Neutrophil (primary cell): ENCODE measurements at regions not wholly inside any gene's neighbourhood (a gene's known extent, or its start where the extent isn't known, plus 50 kb on each side); places are given as distances from the start of the nearest gene placed in this dataset.

Experiments used
- H3K27ac ChIP-seq: fragments of 200-600 bp; sonication (generic); 2 replicates; pipeline ENCODE4 v1.5.1; 2016; ENCODE audit warnings: mild to moderate bottlenecking, moderate library complexity
- H3K27me3 ChIP-seq: fragments of 200-600 bp; sonication (generic); 2 replicates; pipeline ENCODE4 v1.6.0; 2016; ENCODE audit warnings: mild to moderate bottlenecking
- H3K36me3 ChIP-seq: fragments of 200-600 bp; sonication (generic); 2 replicates; pipeline ENCODE4 v1.5.1; 2017
- H3K4me1 ChIP-seq, 2 experiments: fragments of 200-600 bp in 1 of 2; sonication (generic) in 1 of 2; 1 replicate in 1 of 2; 2 replicates in 1 of 2; pipeline versions ENCODE4 v1.5.1 to v1.6.1; 2013 to 2016; ENCODE audit warnings: low read depth in 1 of 2, low read length in 1 of 2, mild to moderate bottlenecking in 1 of 2, moderate library complexity in 1 of 2; ENCODE audit not compliant: control insufficient read depth in 1 of 2, insufficient read depth in 1 of 2
- H3K4me3 ChIP-seq, 2 experiments: fragments of 200-600 bp in 1 of 2; sonication (generic) in 1 of 2; 1 replicate in 1 of 2; 2 replicates in 1 of 2; pipeline ENCODE4 v1.5.1; 2013 to 2016; ENCODE audit warnings: low read depth in 1 of 2, low read length in 1 of 2, mild to moderate bottlenecking in 1 of 2, moderate library complexity in 1 of 2
- H3K9me3 ChIP-seq: fragments of 200-600 bp; sonication (generic); 2 replicates; pipeline ENCODE4 v1.5.1; 2016
- TF ChIP-seq, protein P1 (sequence below): fragments of 200-600 bp; sonication (generic); IDR thresholded peaks from 2 replicates; pipeline ENCODE4 v1.5.1; 2016; ENCODE audit warnings: antibody characterized with exemption

DNA sequence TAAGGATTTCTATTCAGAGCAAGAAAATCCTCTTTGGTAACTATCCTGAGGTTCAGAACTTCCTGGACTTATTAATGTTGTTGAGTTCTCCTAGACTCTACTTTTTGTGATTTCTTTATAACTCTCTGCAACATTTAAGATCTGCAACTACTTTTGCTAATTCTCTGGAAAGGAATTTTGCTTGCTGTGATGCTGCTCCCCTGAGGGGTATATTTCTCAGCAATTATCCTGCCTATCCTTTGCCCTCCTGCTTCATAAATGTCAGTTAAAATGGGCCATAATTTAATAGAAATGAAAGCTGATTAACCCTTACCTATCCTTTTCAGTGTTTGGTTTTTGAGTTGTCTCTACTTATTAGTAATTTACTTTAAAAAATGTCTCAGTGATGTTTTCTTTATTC, 377.3 kb upstream of the LRRC3B start:
- Histone ChIP-seq H3K4me3 (no peak overlapping the region), H3K27ac (no peak overlapping the region), H3K27me3 (no peaks in the 10 kb centered on the region), H3K4me1 (no peaks in the 10 kb centered on the region), H3K36me3 (no peaks in the 10 kb centered on the region), H3K9me3 (no peaks in the 10 kb centered on the region)
- TF ChIP-seq, protein P1, sequence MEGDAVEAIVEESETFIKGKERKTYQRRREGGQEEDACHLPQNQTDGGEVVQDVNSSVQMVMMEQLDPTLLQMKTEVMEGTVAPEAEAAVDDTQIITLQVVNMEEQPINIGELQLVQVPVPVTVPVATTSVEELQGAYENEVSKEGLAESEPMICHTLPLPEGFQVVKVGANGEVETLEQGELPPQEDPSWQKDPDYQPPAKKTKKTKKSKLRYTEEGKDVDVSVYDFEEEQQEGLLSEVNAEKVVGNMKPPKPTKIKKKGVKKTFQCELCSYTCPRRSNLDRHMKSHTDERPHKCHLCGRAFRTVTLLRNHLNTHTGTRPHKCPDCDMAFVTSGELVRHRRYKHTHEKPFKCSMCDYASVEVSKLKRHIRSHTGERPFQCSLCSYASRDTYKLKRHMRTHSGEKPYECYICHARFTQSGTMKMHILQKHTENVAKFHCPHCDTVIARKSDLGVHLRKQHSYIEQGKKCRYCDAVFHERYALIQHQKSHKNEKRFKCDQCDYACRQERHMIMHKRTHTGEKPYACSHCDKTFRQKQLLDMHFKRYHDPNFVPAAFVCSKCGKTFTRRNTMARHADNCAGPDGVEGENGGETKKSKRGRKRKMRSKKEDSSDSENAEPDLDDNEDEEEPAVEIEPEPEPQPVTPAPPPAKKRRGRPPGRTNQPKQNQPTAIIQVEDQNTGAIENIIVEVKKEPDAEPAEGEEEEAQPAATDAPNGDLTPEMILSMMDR, result no peak

GRCh38 chr3:26246901-26247300, 375.7 kb upstream of the LRRC3B start:
- no peaks in the 10 kb centered on the region for H3K4me1 ChIP-seq
- H3K4me3 ChIP-seq, result no peak overlapping the region
- TF ChIP-seq, protein P1, result no peak

DNA sequence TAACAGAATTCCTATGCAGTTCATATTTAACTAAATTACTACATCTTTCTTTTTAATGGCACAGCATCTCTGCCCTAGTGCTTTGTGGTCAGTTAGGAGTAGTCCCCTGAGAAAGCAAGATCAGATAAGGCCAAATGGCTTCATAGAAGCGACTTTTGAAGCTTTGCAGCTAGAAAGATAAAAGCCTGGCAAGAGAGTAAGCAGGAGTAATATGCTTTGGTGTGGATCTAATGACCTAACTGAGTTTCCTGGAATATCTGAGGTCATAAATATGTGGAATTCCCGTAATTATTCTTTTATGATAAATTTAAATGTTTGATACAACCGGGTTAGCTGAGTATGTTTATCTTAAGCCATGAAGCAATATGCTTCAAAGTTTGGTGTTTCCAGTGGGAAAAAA, 374.9 kb upstream of the LRRC3B start:
- Histone ChIP-seq H3K4me1 (no peaks in the 10 kb centered on the region), H3K36me3 (no peaks in the 10 kb centered on the region), H3K4me3 (no peak overlapping the region), H3K27me3 (no peaks in the 10 kb centered on the region), H3K9me3 (no peaks in the 10 kb centered on the region), H3K27ac (no peak overlapping the region)
- TF ChIP-seq, protein P1, result no peak

More at GRCh38 chr3:26246901-26247300, 375.7 kb upstream of the LRRC3B start:
- H3K27ac ChIP-seq, result no peak overlapping the region
- no peaks in the 10 kb centered on the region for H3K9me3 ChIP-seq
- no peaks in the 10 kb centered on the region for H3K36me3 ChIP-seq
- no peaks in the 10 kb centered on the region for H3K27me3 ChIP-seq

DNA sequence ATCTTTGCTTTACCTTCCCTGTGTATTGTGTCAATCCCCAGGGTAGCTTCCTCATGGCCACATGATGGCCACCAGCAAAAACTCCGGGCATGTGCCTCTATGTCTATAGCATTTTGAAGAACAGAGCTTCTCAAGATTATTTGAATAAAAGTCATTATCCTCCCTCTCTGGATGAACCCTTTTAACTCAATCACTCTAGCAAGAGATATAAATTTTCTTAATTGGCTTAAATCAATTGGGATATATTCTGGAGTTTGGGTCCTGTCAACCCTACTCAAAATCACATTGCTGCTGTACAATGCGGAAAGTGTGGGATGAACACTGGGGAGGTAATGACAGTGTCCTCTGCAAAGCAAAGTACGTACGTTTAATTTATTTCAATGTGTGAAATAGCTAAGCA, 370.6 kb upstream of the LRRC3B start:
- Histone ChIP-seq H3K4me1 (no peaks in the 10 kb centered on the region), H3K4me3 (no peak overlapping the region), H3K27ac (no peak overlapping the region), H3K9me3 (peaks cover 4% of the 10 kb centered on the region), H3K36me3 (no peaks in the 10 kb centered on the region), H3K27me3 (no peaks in the 10 kb centered on the region)
- TF ChIP-seq, protein P1, result no peak

DNA sequence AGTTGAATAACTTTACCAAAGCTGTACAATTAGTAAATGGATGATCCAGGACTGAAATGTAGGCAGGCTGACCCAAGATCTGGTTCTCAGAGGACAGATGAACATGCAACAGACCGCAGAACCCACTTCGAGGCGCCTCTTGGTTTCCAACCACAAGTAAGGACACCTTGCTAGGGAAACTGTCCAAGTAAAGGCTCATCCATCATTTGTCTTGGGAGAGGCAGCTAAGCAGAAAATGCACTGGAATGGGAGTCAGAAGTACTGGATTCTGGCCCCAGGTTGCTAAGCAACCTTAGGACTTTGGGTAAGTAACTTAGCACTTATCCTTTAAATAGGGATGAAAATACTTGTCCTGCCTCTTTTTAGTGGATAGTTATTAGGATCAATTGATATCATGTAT, 366.3 kb upstream of the LRRC3B start:
- TF ChIP-seq, protein P1, result no peak
- Histone ChIP-seq H3K4me3 (no peak overlapping the region), H3K9me3 (peaks cover 4% of the 10 kb centered on the region), H3K4me1 (no peaks in the 10 kb centered on the region), H3K27me3 (no peaks in the 10 kb centered on the region), H3K27ac (no peak overlapping the region), H3K36me3 (no peaks in the 10 kb centered on the region)

DNA sequence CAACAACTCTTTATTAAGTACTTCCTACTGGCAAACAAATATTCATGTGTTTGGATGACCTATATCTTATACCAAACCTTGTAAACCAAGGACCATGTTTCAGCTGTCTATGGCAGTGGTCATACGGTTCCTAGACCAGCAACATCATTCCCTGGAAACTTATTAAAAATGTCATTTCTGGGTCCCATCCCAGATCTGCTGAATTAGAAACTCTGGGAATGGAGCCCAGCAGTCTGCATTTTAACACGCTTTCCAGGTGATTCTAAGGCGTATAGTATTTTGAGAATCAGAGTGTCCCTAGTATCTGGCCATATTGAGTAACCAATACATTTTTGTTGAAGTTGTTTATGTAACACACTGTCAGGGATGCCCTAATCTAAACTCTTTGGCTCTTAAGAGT, 363.4 kb upstream of the LRRC3B start:
- TF ChIP-seq, protein P1, result no peak
- Histone ChIP-seq H3K27me3 (no peaks in the 10 kb centered on the region), H3K4me3 (no peak overlapping the region), H3K36me3 (no peaks in the 10 kb centered on the region), H3K27ac (no peak overlapping the region), H3K9me3 (peaks cover 4% of the 10 kb centered on the region), H3K4me1 (no peaks in the 10 kb centered on the region)
